HCT116 (cell line): ENCODE measurements at regions not wholly inside any gene's neighbourhood (a gene's known extent, or its start where the extent isn't known, plus 50 kb on each side); places are given as distances from the start of the nearest gene placed in this dataset.

Source experiments
- ATAC-seq: fragments of 200-7000 bp; cut with Tn5 transposase; 2 replicates; pipeline ENCODE4 v1.9.1; 2020; ENCODE audit warnings: mild to moderate bottlenecking, moderate library complexity
- BruUV-seq: library from RNA; stranded (reverse); fragments of 400-500 nt; replicated peaks from 2 replicates; lab custom pipeline; 2021; lab: Mats Ljungman, UMichigan
- CTCF ChIA-PET: fragments of 300-600 bp; sonication (Branson Sonifier 250); formaldehyde crosslinking; loops from one replicate; lab custom pipeline; 2021; ENCODE audit warnings: antibody characterized with exemption; lab: Charles Lee
- POLR2A ChIA-PET: fragments of 300-600, 350-600 bp; sonication (Branson Sonifier 250); formaldehyde crosslinking; loops from one replicate; lab custom pipeline; 2021; ENCODE audit warnings: antibody characterized with exemption; lab: Charles Lee
- RAD21 ChIA-PET, 2 experiments: fragments of 300-600 bp; sonication (Branson Sonifier 250); formaldehyde crosslinking; loops; one replicate each; lab custom pipeline; 2023; ENCODE audit warnings: low total read pairs in 2 of 2; ENCODE audit not compliant: uncharacterized antibody in 2 of 2, unreplicated experiment in 2 of 2, low non-redundant PET in 1 of 2; lab: Charles Lee
- DNase-seq: peaks from one replicate; pipeline ENCODE4 v3.0.0-alpha.2; 2010; ENCODE audit warnings: low read depth, low spot score
- H2AFZ ChIP-seq: fragments of 200-600 bp; shearing (Covaris generic), sonication (generic); 2 replicates; pipeline ENCODE4 v1.6.1; 2017; ENCODE audit warnings: low read depth, mixed run types, mixed read lengths, antibody characterized with exemption, low read length; ENCODE audit not compliant: poor library complexity, severe bottlenecking
- H3K27ac ChIP-seq: 2 replicates; pipeline ENCODE4 v1.5.1; 2012; ENCODE audit warnings: low read depth, low read length
- H3K27me3 ChIP-seq: fragments of 200-600 bp; sonication (generic); 2 replicates; pipeline ENCODE4 v1.6.1; 2016; ENCODE audit warnings: mixed run types, low read length, mixed read lengths; ENCODE audit not compliant: insufficient read depth
- H3K36me3 ChIP-seq, 2 experiments: fragments of 200-500 bp in 1 of 2; fragments of 200-600 bp in 1 of 2; sonication (Bioruptor generic) in 1 of 2; sonication (generic) in 1 of 2; 2 replicates each; pipeline versions ENCODE4 v1.5.1 to v1.6.1; 2014 to 2016; ENCODE audit warnings: low read length in 2 of 2, inconsistent platforms in 1 of 2, mixed read lengths in 1 of 2, mixed run types in 1 of 2; ENCODE audit not compliant: insufficient read depth in 2 of 2, control insufficient read depth in 1 of 2
- H3K4me1 ChIP-seq, 2 experiments: fragments of 200-600 bp in 1 of 2; sonication (generic) in 1 of 2; 2 replicates each; pipeline versions ENCODE4 v1.5.1 to v1.6.1; 2012 to 2017; ENCODE audit warnings: low read length in 2 of 2, inconsistent platforms in 1 of 2, mild to moderate bottlenecking in 1 of 2, mixed read lengths in 1 of 2, mixed run types in 1 of 2, moderate library complexity in 1 of 2; ENCODE audit not compliant: insufficient read depth in 2 of 2, control insufficient read depth in 1 of 2
- H3K4me2 ChIP-seq: fragments of 200-600 bp; sonication (generic); 2 replicates; pipeline ENCODE4 v1.6.1; 2017; ENCODE audit warnings: mixed run types, low read length, mixed read lengths
- H3K4me3 ChIP-seq, 2 experiments: fragments of 200-600 bp in 1 of 2; sonication (generic) in 1 of 2; replicated peaks in 1 of 2; 2 replicates each; pipeline ENCODE4 v1.5.1; 2011 to 2016; ENCODE audit warnings: low read length in 2 of 2, control low read depth in 1 of 2, low read depth in 1 of 2, mild to moderate bottlenecking in 1 of 2, mixed read lengths in 1 of 2, mixed run types in 1 of 2
- H3K79me2 ChIP-seq: fragments of 200-600 bp; sonication (generic); 2 replicates; pipeline ENCODE4 v1.6.1; 2017; ENCODE audit warnings: mild to moderate bottlenecking, mixed run types, low read length, moderate library complexity, mixed read lengths; ENCODE audit not compliant: insufficient read depth
- H3K9ac ChIP-seq: fragments of 200-600 bp; sonication (generic); 2 replicates; pipeline ENCODE4 v1.6.1; 2016; ENCODE audit warnings: low read length, mixed read lengths
- H3K9me2 ChIP-seq: fragments of 200-600 bp; sonication (generic), shearing (Covaris generic); 2 replicates; pipeline ENCODE4 v1.6.1; 2017; ENCODE audit warnings: mixed run types, mild to moderate bottlenecking, moderate library complexity; ENCODE audit not compliant: insufficient read depth
- H3K9me3 ChIP-seq, 2 experiments: fragments of 200-500 bp in 1 of 2; fragments of 200-600 bp in 1 of 2; sonication (Bioruptor generic) in 1 of 2; sonication (generic) in 1 of 2; 2 replicates each; pipeline ENCODE4 v1.6.1; 2014 to 2017; ENCODE audit warnings: low read length in 2 of 2, mixed read lengths in 2 of 2, inconsistent platforms in 1 of 2, low read depth in 1 of 2, mild to moderate bottlenecking in 1 of 2, mixed run types in 1 of 2, moderate library complexity in 1 of 2; ENCODE audit not compliant: control insufficient read depth in 1 of 2, insufficient read depth in 1 of 2
- H4K20me1 ChIP-seq: fragments of 200-600 bp; sonication (generic), shearing (Covaris generic); 2 replicates; pipeline ENCODE4 v1.6.1; 2017; ENCODE audit warnings: mixed run types, mild to moderate bottlenecking, moderate library complexity; ENCODE audit not compliant: insufficient read depth
- CEBPB ChIP-seq: IDR thresholded peaks from 2 replicates; pipeline ENCODE4 v1.6.1; 2012; ENCODE audit warnings: low read depth
- ELF1 ChIP-seq: IDR thresholded peaks from 2 replicates; pipeline ENCODE4 v1.6.1; 2012; ENCODE audit warnings: low read depth, borderline replicate concordance
- EZH2 ChIP-seq: fragments of 200-600 bp; sonication (generic); IDR thresholded peaks from 2 replicates; pipeline ENCODE4 v1.6.1; 2017; ENCODE audit warnings: antibody characterized with exemption, mixed run types
- EZH2phosphoT487 ChIP-seq: fragments of 200-600 bp; IDR thresholded peaks from 2 replicates; pipeline ENCODE4 v1.6.1; 2018; ENCODE audit warnings: antibody characterized with exemption, borderline replicate concordance
- JUND ChIP-seq: IDR thresholded peaks from 2 replicates; pipeline ENCODE4 v1.6.1; 2012
- POLR2A ChIP-seq: IDR thresholded peaks from 2 replicates; pipeline ENCODE4 v1.7.0; 2011; ENCODE audit warnings: borderline replicate concordance; ENCODE audit not compliant: insufficient read depth, insufficient read length; ENCODE audit errors: extremely low read depth
- POLR2AphosphoS5 ChIP-seq: IDR thresholded peaks from 2 replicates; pipeline ENCODE4 v1.6.1; 2011; ENCODE audit warnings: mild to moderate bottlenecking, low read depth, low read length, moderate library complexity
- YY1 ChIP-seq: IDR thresholded peaks from 2 replicates; pipeline ENCODE4 v1.6.1; 2011; ENCODE audit warnings: low read length, low read depth, moderate library complexity, mild to moderate bottlenecking; ENCODE audit not compliant: insufficient replicate concordance; ENCODE audit errors: extremely low read depth
- ZFX ChIP-seq: fragments of 450-650 bp; IDR thresholded peaks from 2 replicates; pipeline ENCODE4 v1.6.1; 2017
- intact Hi-C: fragments of 100-400 bp; cut with micrococcal nuclease; formaldehyde crosslinking; loops from 2 replicates; pipeline ENCODE4 v1.10.0; 2022
- TF ChIP-seq, protein P1 (sequence below), 3 experiments: fragments of 200-600 bp in 1 of 3; sonication (generic) in 1 of 3; IDR thresholded peaks in 2 of 3; conservative IDR thresholded peaks in 1 of 3; 2 replicates each; pipeline ENCODE4 v1.5.1; 2012 to 2017; ENCODE audit warnings: low read depth in 2 of 3, low read length in 2 of 3, antibody characterized with exemption in 1 of 3, borderline replicate concordance in 1 of 3, control low read depth in 1 of 3, mild to moderate bottlenecking in 1 of 3, mixed read lengths in 1 of 3, mixed run types in 1 of 3, moderate library complexity in 1 of 3; ENCODE audit not compliant: insufficient read depth in 1 of 3
- TF ChIP-seq, protein P2 (sequence below): IDR thresholded peaks from 2 replicates; pipeline ENCODE4 v1.6.1; 2012
- TF ChIP-seq, protein P3 (sequence below): IDR thresholded peaks from 2 replicates; pipeline ENCODE4 v1.6.1; 2011; ENCODE audit warnings: mild to moderate bottlenecking, low read length, moderate library complexity; ENCODE audit not compliant: insufficient replicate concordance; ENCODE audit errors: extremely low read depth

- no peaks in the 10 kb centered on the region for H3K79me2 ChIP-seq
- H3K4me3 ChIP-seq = no peak overlapping the region
- no peaks in the 10 kb centered on the region for H3K36me3 ChIP-seq
- no peaks in the 10 kb centered on the region for H3K4me1 ChIP-seq
- intact Hi-C loops = no loop called here
- no peak overlapping the region for H3K27ac ChIP-seq
- ATAC-seq = no peak
- H3K9ac ChIP-seq = no peak overlapping the region
- no peak for TF ChIP-seq POLR2AphosphoS5
- no peak for TF ChIP-seq POLR2A
- TF ChIP-seq, protein P1, sequence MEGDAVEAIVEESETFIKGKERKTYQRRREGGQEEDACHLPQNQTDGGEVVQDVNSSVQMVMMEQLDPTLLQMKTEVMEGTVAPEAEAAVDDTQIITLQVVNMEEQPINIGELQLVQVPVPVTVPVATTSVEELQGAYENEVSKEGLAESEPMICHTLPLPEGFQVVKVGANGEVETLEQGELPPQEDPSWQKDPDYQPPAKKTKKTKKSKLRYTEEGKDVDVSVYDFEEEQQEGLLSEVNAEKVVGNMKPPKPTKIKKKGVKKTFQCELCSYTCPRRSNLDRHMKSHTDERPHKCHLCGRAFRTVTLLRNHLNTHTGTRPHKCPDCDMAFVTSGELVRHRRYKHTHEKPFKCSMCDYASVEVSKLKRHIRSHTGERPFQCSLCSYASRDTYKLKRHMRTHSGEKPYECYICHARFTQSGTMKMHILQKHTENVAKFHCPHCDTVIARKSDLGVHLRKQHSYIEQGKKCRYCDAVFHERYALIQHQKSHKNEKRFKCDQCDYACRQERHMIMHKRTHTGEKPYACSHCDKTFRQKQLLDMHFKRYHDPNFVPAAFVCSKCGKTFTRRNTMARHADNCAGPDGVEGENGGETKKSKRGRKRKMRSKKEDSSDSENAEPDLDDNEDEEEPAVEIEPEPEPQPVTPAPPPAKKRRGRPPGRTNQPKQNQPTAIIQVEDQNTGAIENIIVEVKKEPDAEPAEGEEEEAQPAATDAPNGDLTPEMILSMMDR (IDR thresholded peaks at IDR 0.05 in 2 of 3, conservative IDR thresholded peaks at IDR 0.05 in 1 of 3; ENCODE audit: borderline replicate concordance in 1 of 3, insufficient read depth in 1 of 3, low read depth in 2 of 3, low read length in 2 of 3) = no peak
- TF ChIP-seq EZH2phosphoT487 = no peak
- TF ChIP-seq, all 23 proteins: peak for 0
- ChIA-PET RAD21 (no interaction called here), CTCF (no interaction called here), POLR2A (no interaction called here)
- H3K27me3 ChIP-seq = peaks cover 14% of the 10 kb centered on the region; the same call in 1 of the 2 replicates
- DNase-seq = no peak
- no peak overlapping the region for H2AFZ ChIP-seq
- H3K9me2 ChIP-seq = no peaks in the 10 kb centered on the region
- BruUV-seq = no TSS peak
- no peaks in the 10 kb centered on the region for H4K20me1 ChIP-seq
- no peak overlapping the region for H3K4me2 ChIP-seq
- no peaks in the 10 kb centered on the region for H3K9me3 ChIP-seq
Observed at GRCh38 chr15:39025881-39026280, 461.3 kb upstream of the RASGRP1 start.

GRCh38 chr15:39028069-39028468 lies 463.5 kb upstream of the RASGRP1 start:
- TF ChIP-seq YY1 = no peak
- TF ChIP-seq CEBPB = no peak
- TF ChIP-seq, protein P1 (IDR thresholded peaks at IDR 0.05 in 2 of 3, conservative IDR thresholded peaks at IDR 0.05 in 1 of 3; ENCODE audit: borderline replicate concordance in 1 of 3, insufficient read depth in 1 of 3, low read depth in 2 of 3, low read length in 2 of 3) = no peak
- TF ChIP-seq, protein P2, sequence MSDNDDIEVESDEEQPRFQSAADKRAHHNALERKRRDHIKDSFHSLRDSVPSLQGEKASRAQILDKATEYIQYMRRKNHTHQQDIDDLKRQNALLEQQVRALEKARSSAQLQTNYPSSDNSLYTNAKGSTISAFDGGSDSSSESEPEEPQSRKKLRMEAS = no peak
- no peak for TF ChIP-seq EZH2
- no peak for TF ChIP-seq JUND
- TF ChIP-seq ZFX = no peak
- no peak for TF ChIP-seq EZH2phosphoT487
- TF ChIP-seq ELF1 = no peak
- TF ChIP-seq, protein P3, sequence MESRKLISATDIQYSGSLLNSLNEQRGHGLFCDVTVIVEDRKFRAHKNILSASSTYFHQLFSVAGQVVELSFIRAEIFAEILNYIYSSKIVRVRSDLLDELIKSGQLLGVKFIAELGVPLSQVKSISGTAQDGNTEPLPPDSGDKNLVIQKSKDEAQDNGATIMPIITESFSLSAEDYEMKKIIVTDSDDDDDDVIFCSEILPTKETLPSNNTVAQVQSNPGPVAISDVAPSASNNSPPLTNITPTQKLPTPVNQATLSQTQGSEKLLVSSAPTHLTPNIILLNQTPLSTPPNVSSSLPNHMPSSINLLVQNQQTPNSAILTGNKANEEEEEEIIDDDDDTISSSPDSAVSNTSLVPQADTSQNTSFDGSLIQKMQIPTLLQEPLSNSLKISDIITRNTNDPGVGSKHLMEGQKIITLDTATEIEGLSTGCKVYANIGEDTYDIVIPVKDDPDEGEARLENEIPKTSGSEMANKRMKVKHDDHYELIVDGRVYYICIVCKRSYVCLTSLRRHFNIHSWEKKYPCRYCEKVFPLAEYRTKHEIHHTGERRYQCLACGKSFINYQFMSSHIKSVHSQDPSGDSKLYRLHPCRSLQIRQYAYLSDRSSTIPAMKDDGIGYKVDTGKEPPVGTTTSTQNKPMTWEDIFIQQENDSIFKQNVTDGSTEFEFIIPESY = no peak
- DNase-seq (no peak), ATAC-seq (no peak)
- H3K27me3 ChIP-seq = peaks cover 12% of the 10 kb centered on the region; the same call in 1 of the 2 replicates
- H3K4me1 ChIP-seq = no peaks in the 10 kb centered on the region
- H3K79me2 ChIP-seq = no peaks in the 10 kb centered on the region
- no peaks in the 10 kb centered on the region for H3K36me3 ChIP-seq
- no peaks in the 10 kb centered on the region for H4K20me1 ChIP-seq
- ChIA-PET RAD21 (no interaction called here), CTCF (no interaction called here), POLR2A (no interaction called here)
- no TSS peak for BruUV-seq
- H3K9ac ChIP-seq = no peak overlapping the region
- H3K9me3 ChIP-seq = no peaks in the 10 kb centered on the region
- H3K27ac ChIP-seq = no peak overlapping the region
- H2AFZ ChIP-seq = no peak overlapping the region
- no peak overlapping the region for H3K4me2 ChIP-seq
- no peaks in the 10 kb centered on the region for H3K9me2 ChIP-seq
- intact Hi-C loops = no loop called here
- no peak overlapping the region for H3K4me3 ChIP-seq
